GM23338 (cell line): ENCODE measurements at regions not wholly inside any gene's neighbourhood (a gene's known extent, or its start where the extent isn't known, plus 50 kb on each side); places are given as distances from the start of the nearest gene placed in this dataset.

ENCODE experiments used
- CREB1 ChIP-seq: fragments of 250-450 bp; sonication (Bioruptor Pico); IDR thresholded peaks from 2 replicates; pipeline ENCODE4 v1.5.0; 2020; ENCODE audit warnings: low read depth, mild to moderate bottlenecking, moderate library complexity
- EZH2 ChIP-seq: fragments of 200-600 bp; sonication (generic); IDR thresholded peaks from one replicate; pipeline ENCODE4 v1.8.0; 2017; ENCODE audit warnings: antibody characterized with exemption, mild to moderate bottlenecking, low read depth; ENCODE audit not compliant: unreplicated experiment
- EZH2phosphoT487 ChIP-seq: fragments of 200-600 bp; sonication (generic); IDR thresholded peaks from one replicate; pipeline ENCODE4 v1.8.1; 2018; ENCODE audit warnings: antibody characterized with exemption; ENCODE audit not compliant: unreplicated experiment
- JUNB ChIP-seq: IDR thresholded peaks from one replicate; pipeline ENCODE4 v1.6.1; 2016; ENCODE audit warnings: antibody characterized with exemption; ENCODE audit not compliant: unreplicated experiment
- POLR2AphosphoS5 ChIP-seq: IDR thresholded peaks from 2 replicates; pipeline ENCODE4 v1.6.1; 2016; ENCODE audit warnings: antibody characterized with exemption, low read depth
- ZNF114 ChIP-seq: fragments of 250-450 bp; sonication (Bioruptor Pico); IDR thresholded peaks from 2 replicates; pipeline ENCODE4 v1.5.0; 2020; ENCODE audit warnings: mild to moderate bottlenecking, moderate library complexity
- TF ChIP-seq, protein P1 (sequence below), 2 experiments: fragments of 200-600 bp in 1 of 2; sonication (generic) in 1 of 2; conservative IDR thresholded peaks; 2 replicates each; pipeline versions ENCODE4 v1.5.1 to v1.6.1; 2016 to 2017; ENCODE audit warnings: antibody characterized with exemption in 2 of 2, low read depth in 2 of 2, mild to moderate bottlenecking in 2 of 2, moderate library complexity in 1 of 2
- TF ChIP-seq, protein P2 (sequence below): IDR thresholded peaks from one replicate; pipeline ENCODE4 v1.6.1; 2018; ENCODE audit warnings: antibody characterized with exemption; ENCODE audit not compliant: unreplicated experiment
- TF ChIP-seq, protein P3 (sequence below): IDR thresholded peaks from 2 replicates; pipeline ENCODE4 v1.6.1; 2016; ENCODE audit warnings: antibody characterized with exemption

DNA sequence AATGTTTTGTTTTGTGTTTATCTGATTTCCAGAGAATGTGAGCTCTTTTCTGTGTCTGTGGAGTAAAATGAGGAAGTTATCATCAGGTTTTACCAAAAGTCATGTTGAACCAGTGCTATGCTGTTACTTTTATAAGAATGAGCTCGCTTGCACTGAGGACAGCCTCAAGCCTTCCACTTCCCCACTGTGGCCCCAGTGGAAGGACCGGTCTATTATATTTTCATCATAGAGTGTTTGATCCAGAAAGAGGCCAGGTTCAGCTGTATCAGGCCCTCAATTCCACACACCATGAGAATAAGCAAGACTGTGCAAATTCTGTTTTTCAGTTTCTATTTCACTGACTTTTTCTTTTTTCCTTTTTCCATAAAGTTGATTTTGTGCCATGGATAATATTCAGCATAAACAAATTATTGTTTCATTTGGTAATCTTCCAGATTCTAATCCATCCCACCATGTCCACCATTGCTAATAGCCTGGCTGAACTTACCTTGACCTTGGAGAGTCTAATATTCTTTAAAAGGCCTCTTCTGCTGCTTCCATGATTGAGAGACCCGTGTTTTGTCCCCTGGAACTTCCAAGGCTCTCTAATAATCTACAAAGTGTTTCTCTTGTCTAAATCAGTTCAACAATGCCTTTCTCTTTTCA lies 286.2 kb downstream of the THBS2 start:
- TF ChIP-seq, protein P1, sequence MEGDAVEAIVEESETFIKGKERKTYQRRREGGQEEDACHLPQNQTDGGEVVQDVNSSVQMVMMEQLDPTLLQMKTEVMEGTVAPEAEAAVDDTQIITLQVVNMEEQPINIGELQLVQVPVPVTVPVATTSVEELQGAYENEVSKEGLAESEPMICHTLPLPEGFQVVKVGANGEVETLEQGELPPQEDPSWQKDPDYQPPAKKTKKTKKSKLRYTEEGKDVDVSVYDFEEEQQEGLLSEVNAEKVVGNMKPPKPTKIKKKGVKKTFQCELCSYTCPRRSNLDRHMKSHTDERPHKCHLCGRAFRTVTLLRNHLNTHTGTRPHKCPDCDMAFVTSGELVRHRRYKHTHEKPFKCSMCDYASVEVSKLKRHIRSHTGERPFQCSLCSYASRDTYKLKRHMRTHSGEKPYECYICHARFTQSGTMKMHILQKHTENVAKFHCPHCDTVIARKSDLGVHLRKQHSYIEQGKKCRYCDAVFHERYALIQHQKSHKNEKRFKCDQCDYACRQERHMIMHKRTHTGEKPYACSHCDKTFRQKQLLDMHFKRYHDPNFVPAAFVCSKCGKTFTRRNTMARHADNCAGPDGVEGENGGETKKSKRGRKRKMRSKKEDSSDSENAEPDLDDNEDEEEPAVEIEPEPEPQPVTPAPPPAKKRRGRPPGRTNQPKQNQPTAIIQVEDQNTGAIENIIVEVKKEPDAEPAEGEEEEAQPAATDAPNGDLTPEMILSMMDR (conservative IDR thresholded peaks at IDR 0.05; ENCODE audit: low read depth in 2 of 2): no peak
- TF ChIP-seq POLR2AphosphoS5 (no peak), CREB1 (CRISPR knock-in tag) (no peak), EZH2 (no peak), EZH2phosphoT487 (no peak), JUNB (no peak), ZNF114 (no peak)
- TF ChIP-seq, protein P2, sequence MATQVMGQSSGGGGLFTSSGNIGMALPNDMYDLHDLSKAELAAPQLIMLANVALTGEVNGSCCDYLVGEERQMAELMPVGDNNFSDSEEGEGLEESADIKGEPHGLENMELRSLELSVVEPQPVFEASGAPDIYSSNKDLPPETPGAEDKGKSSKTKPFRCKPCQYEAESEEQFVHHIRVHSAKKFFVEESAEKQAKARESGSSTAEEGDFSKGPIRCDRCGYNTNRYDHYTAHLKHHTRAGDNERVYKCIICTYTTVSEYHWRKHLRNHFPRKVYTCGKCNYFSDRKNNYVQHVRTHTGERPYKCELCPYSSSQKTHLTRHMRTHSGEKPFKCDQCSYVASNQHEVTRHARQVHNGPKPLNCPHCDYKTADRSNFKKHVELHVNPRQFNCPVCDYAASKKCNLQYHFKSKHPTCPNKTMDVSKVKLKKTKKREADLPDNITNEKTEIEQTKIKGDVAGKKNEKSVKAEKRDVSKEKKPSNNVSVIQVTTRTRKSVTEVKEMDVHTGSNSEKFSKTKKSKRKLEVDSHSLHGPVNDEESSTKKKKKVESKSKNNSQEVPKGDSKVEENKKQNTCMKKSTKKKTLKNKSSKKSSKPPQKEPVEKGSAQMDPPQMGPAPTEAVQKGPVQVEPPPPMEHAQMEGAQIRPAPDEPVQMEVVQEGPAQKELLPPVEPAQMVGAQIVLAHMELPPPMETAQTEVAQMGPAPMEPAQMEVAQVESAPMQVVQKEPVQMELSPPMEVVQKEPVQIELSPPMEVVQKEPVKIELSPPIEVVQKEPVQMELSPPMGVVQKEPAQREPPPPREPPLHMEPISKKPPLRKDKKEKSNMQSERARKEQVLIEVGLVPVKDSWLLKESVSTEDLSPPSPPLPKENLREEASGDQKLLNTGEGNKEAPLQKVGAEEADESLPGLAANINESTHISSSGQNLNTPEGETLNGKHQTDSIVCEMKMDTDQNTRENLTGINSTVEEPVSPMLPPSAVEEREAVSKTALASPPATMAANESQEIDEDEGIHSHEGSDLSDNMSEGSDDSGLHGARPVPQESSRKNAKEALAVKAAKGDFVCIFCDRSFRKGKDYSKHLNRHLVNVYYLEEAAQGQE: no peak
- TF ChIP-seq, protein P3, sequence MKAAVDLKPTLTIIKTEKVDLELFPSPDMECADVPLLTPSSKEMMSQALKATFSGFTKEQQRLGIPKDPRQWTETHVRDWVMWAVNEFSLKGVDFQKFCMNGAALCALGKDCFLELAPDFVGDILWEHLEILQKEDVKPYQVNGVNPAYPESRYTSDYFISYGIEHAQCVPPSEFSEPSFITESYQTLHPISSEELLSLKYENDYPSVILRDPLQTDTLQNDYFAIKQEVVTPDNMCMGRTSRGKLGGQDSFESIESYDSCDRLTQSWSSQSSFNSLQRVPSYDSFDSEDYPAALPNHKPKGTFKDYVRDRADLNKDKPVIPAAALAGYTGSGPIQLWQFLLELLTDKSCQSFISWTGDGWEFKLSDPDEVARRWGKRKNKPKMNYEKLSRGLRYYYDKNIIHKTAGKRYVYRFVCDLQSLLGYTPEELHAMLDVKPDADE: no peak
